ENCODE measurements at regions not wholly inside any gene's neighbourhood (a gene's known extent, or its start where the extent isn't known, plus 50 kb on each side); places are given as distances from the start of the nearest gene placed in this dataset.
A peak's percentile ranks its signal among the peaks of the same experiment; 100 is the strongest.

DNA sequence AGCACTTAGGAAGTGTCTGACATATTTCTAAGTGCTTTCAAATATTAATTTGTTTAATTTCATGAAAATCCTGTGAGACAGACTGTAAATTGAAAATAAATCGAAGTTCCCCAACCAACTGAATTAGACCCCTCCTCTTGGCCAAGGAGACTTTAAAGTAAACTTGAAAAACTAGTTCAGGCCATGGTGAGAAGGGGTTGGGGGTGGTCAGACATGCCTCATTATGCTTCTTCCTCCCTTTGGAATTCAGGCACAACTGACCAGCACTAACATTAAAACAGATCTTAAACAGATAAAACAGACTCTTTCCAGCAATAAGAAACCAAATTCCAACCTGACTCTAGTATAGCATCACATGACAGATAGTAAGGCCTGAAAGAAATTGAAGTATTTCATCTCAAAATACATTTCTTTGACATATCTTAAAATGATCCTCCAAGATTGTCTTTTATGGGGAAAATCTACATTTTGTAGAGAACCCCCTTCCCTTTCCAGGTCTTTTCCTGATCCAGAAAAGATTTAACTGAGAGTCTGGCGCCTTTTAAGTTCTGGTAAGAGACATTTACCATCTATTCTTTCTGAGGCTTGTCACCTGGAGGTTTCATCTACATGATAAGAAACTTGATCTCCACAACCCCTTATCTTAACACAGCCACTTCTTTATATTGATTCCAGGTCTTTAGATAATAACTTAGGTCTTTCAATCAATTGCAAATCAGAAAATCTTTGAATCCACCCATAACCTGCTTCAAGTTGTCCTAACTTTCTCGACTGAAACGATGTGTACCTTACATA is 336.5 kb downstream of the PCDH20 start:
- WGBS, 2 experiments (ENCODE audit: extremely low coverage in 1 of 2, insufficient coverage in 1 of 2, insufficient read length in 1 of 2, insufficient replicate concordance in 2 of 2, low coverage in 1 of 2, low lambda C conversion rate in 2 of 2, missing lambda C conversion rate in 1 of 2) = 80% methylated on average over 4 of the region's 4 CpGs; no CpG with 5 or more reads in 1 of the 2 experiments
- H3K56ac ChIP-seq (replicated peaks; ENCODE audit: insufficient read length, low read depth, low read length) = no peak overlapping the region
- FAIRE-seq (no peak), DNase-seq (ENCODE audit: low read depth in 1 of 2, low spot score in 2 of 2) (no peak)
- ChIA-PET CTCF (ENCODE audit: partially characterized antibody) (no interaction called here), POLR2A (ENCODE audit: partially characterized antibody) (no interaction called here)
- no peak overlapping the region for H2BK120ac ChIP-seq (replicated peaks; ENCODE audit: low read depth, low read length)
- H2BK12ac ChIP-seq (ENCODE audit: low read depth, low read length) = no peak overlapping the region
- no peaks in the 10 kb centered on the region for H3K23me2 ChIP-seq (ENCODE audit: low read depth, low read length)
- no peak overlapping the region for H4K5ac ChIP-seq (ENCODE audit: insufficient read length, low read depth, low read length)
- no peak overlapping the region for H3K14ac ChIP-seq (ENCODE audit: insufficient read length)
- 0 out of 2 replicates have a peak overlapping the region, but pooled peaks have one; percentile 19 for H3K18ac ChIP-seq (ENCODE audit: extremely low read depth, low read length)
- H3K79me1 ChIP-seq (ENCODE audit: low read depth, low read length) = no peaks in the 10 kb centered on the region
- H3K23ac ChIP-seq (ENCODE audit: insufficient read length) = no peak overlapping the region
- no peak overlapping the region for H2AK5ac ChIP-seq (ENCODE audit: low read depth, low read length)
- no peaks in the 10 kb centered on the region for H3K27me3 ChIP-seq (replicated peaks in 1 of 4; ENCODE audit: control insufficient read depth in 3 of 4, extremely low read depth in 1 of 4, insufficient read depth in 3 of 4, low read length in 3 of 4)
- 0 out of 4 replicates have a peak overlapping the region, but pooled peaks of 1 of the 2 experiments have one; percentile 4 for H3K4me2 ChIP-seq (ENCODE audit: insufficient read depth in 1 of 2, low read depth in 2 of 2, low read length in 2 of 2)
- H3K27ac ChIP-seq (ENCODE audit: low read depth, low read length) = no peak overlapping the region
- H3K9me3 ChIP-seq (ENCODE audit: insufficient read depth in 2 of 2, low read depth in 1 of 2, low read length in 1 of 2) = peaks cover 0 to 3% of the 10 kb centered on the region in 2 experiments; a peak in 1 of 4 replicates
- H3K9ac ChIP-seq (replicated peaks in 1 of 4; ENCODE audit: extremely low read depth in 1 of 4, low read depth in 3 of 4, low read length in 3 of 4) = no peak overlapping the region
- no peaks in the 10 kb centered on the region for H3K36me3 ChIP-seq (ENCODE audit: control insufficient read depth in 2 of 4, insufficient read depth in 4 of 4, low read length in 3 of 4)
- H4K8ac ChIP-seq (ENCODE audit: extremely low read depth, insufficient read depth, low read length) = no peak overlapping the region
- H2BK20ac ChIP-seq (ENCODE audit: low read length) = no peak overlapping the region
- no peaks in the 10 kb centered on the region for H3K79me2 ChIP-seq (ENCODE audit: control insufficient read depth in 1 of 2, insufficient read depth in 2 of 2, low read length in 2 of 2)
- H2BK5ac ChIP-seq (ENCODE audit: low read depth, low read length) = no peak overlapping the region
- no peak overlapping the region for H3K4me3 ChIP-seq (ENCODE audit: extremely low read depth in 1 of 4, insufficient read depth in 2 of 4, low read depth in 3 of 4, low read length in 4 of 4)
- H3K4me1 ChIP-seq (replicated peaks in 1 of 4; ENCODE audit: control insufficient read depth in 3 of 4, insufficient read depth in 4 of 4, low read length in 3 of 4) = peaks cover 0 to 3% (median 1%) of the 10 kb centered on the region in 4 experiments; a peak in 2 of 7 replicates
- no peak overlapping the region for H4K91ac ChIP-seq (replicated peaks; ENCODE audit: insufficient read length, low read length)
- no peak overlapping the region for H2BK15ac ChIP-seq (ENCODE audit: low read length)
- TF ChIP-seq, protein P1, sequence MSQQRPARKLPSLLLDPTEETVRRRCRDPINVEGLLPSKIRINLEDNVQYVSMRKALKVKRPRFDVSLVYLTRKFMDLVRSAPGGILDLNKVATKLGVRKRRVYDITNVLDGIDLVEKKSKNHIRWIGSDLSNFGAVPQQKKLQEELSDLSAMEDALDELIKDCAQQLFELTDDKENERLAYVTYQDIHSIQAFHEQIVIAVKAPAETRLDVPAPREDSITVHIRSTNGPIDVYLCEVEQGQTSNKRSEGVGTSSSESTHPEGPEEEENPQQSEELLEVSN (IDR thresholded peaks at IDR 0.05) = no peak
- TF ChIP-seq SP1 (IDR thresholded peaks at IDR 0.05; ENCODE audit: low read depth, low read length) = peak; percentile 20; the same call in 1 of the 2 replicates
- no peak overlapping the region for H2AFZ ChIP-seq (ENCODE audit: low read length)
- H3K4ac ChIP-seq (replicated peaks; ENCODE audit: insufficient read length, low read depth, low read length) = no peak overlapping the region
- H4K20me1 ChIP-seq (replicated peaks in 1 of 2; ENCODE audit: control insufficient read depth in 1 of 2, insufficient read depth in 2 of 2, low read length in 2 of 2) = no peaks in the 10 kb centered on the region
